ENCODE measurements at regions not wholly inside any gene's neighbourhood (a gene's known extent, or its start where the extent isn't known, plus 50 kb on each side); places are given as distances from the start of the nearest gene placed in this dataset.

- TF ChIP-seq CTCF (IDR thresholded peaks at IDR 0.05; ENCODE audit: poor library complexity) (no peak), EZH2 (IDR thresholded peaks at IDR 0.05; ENCODE audit: borderline replicate concordance) (no peak)
Observed at GRCh38 chr5:143470120-143470519, 66.6 kb upstream of the NR3C1 start.

Measured in hepatocyte (in vitro differentiated cells).